ENCODE measurements at regions not wholly inside any gene's neighbourhood (a gene's known extent, or its start where the extent isn't known, plus 50 kb on each side); places are given as distances from the start of the nearest gene placed in this dataset.

GRCh38 chr4:26269038-26269437 lies 51.8 kb upstream of the RBPJ start:
- no peak for DNase-seq (ENCODE audit: extremely low read depth, low read depth)
- TF ChIP-seq CTCF (IDR thresholded peaks at IDR 0.05; ENCODE audit: low read depth, low read length): no peak
